NAMALWA (cell line): ENCODE measurements at regions not wholly inside any gene's neighbourhood (a gene's known extent, or its start where the extent isn't known, plus 50 kb on each side); places are given as distances from the start of the nearest gene placed in this dataset.

ENCODE experiments used
- DNase-seq: peaks from one replicate; pipeline ENCODE4 v3.0.0-alpha.2; 2015; ENCODE audit warnings: low spot score

GRCh38 chr7:17521437-17521836 is 223.0 kb downstream of the AHR start:
- DNase-seq, result no peak

- no peak for DNase-seq
Measured at GRCh38 chr7:17523813-17524739, 225.6 kb downstream of the AHR start.

GRCh38 chr7:17524746-17525145 is 226.3 kb downstream of the AHR start:
- DNase-seq, result no peak

GRCh38 chr7:17526621-17527020 is 228.2 kb downstream of the AHR start:
- no peak for DNase-seq

- no peak for DNase-seq
Measured at GRCh38 chr7:17528636-17529035, 230.2 kb downstream of the AHR start.

GRCh38 chr7:17530244-17530643 is 231.8 kb downstream of the AHR start:
- DNase-seq, result no peak

- DNase-seq, result peak; percentile 38
Measured at GRCh38 chr7:17530741-17531421, 232.4 kb downstream of the AHR start.

GRCh38 chr7:17532861-17533404 is 234.5 kb downstream of the AHR start:
- DNase-seq, result no peak

- DNase-seq, result no peak
Measured at GRCh38 chr7:17534348-17534747, 235.9 kb downstream of the AHR start.

- no peak for DNase-seq
Measured at GRCh38 chr7:17535776-17536175, 237.3 kb downstream of the AHR start.

GRCh38 chr7:17544401-17544800 is 245.9 kb downstream of the AHR start:
- DNase-seq, result no peak

- DNase-seq, result no peak
Measured at GRCh38 chr7:17545348-17545747, 246.9 kb downstream of the AHR start.

GRCh38 chr7:17546189-17546588 is 247.7 kb downstream of the AHR start:
- DNase-seq, result no peak

GRCh38 chr7:17546592-17546991 is 248.1 kb downstream of the AHR start:
- DNase-seq, result no peak

GRCh38 chr7:17548014-17548653 is 249.7 kb downstream of the AHR start:
- no peak for DNase-seq

GRCh38 chr7:17549406-17549805 is 251.0 kb downstream of the AHR start:
- DNase-seq, result no peak

GRCh38 chr7:17552373-17552772 is 253.9 kb downstream of the AHR start:
- DNase-seq, result no peak

GRCh38 chr7:17552952-17553351 is 254.5 kb downstream of the AHR start:
- no peak for DNase-seq

- no peak for DNase-seq
Measured at GRCh38 chr7:17554341-17555015, 256.0 kb downstream of the AHR start.

GRCh38 chr7:17556247-17556956 is 257.9 kb downstream of the AHR start:
- DNase-seq, result no peak

- no peak for DNase-seq
Measured at GRCh38 chr7:17557251-17557671, 258.8 kb downstream of the AHR start.
